Suprapubic skin (tissue), 4 donors: ENCODE measurements at regions not wholly inside any gene's neighbourhood (a gene's known extent, or its start where the extent isn't known, plus 50 kb on each side); places are given as distances from the start of the nearest gene placed in this dataset.

Experiments
- DNase-seq, 2 donors: peaks; one replicate each; pipeline ENCODE4 v3.0.0-alpha.2; 2019; ENCODE audit warnings: low spot score in 2 of 2
- H3K27ac ChIP-seq: fragments of 200-600 bp; sonication (generic); one replicate; pipeline ENCODE4 v1.5.1; 2019
- H3K27me3 ChIP-seq: fragments of 200-600 bp; sonication (generic); one replicate; pipeline ENCODE4 v1.5.1; 2019
- H3K36me3 ChIP-seq: fragments of 200-600 bp; sonication (generic); one replicate; pipeline ENCODE4 v1.5.1; 2019
- H3K4me1 ChIP-seq: fragments of 200-600 bp; sonication (generic); one replicate; pipeline ENCODE4 v1.5.1; 2019
- H3K4me3 ChIP-seq: fragments of 200-600 bp; sonication (generic); one replicate; pipeline ENCODE4 v1.5.1; 2019; ENCODE audit warnings: mild to moderate bottlenecking
- H3K9me3 ChIP-seq: fragments of 200-600 bp; sonication (generic); one replicate; pipeline ENCODE4 v1.5.1; 2019
- CTCF ChIP-seq, 2 donors: fragments of 200-600 bp in 1 of 2; fragments of 450-650 bp in 1 of 2; sonication (generic) in 1 of 2; IDR thresholded peaks; one replicate each; pipeline ENCODE4 v1.5.1; 2016 to 2019; ENCODE audit warnings: antibody characterized with exemption in 2 of 2, mild to moderate bottlenecking in 1 of 2, moderate library complexity in 1 of 2
- EP300 ChIP-seq: sonication (generic); formaldehyde crosslinking; IDR thresholded peaks from one replicate; pipeline ENCODE4 v1.6.1; 2017; ENCODE audit warnings: antibody characterized with exemption
- POLR2A ChIP-seq, 2 donors: fragments of 450-650 bp; IDR thresholded peaks; one replicate each; pipeline ENCODE4 v1.6.1; 2017; ENCODE audit warnings: antibody characterized with exemption in 2 of 2, mild to moderate bottlenecking in 2 of 2, moderate library complexity in 2 of 2
- POLR2AphosphoS5 ChIP-seq, 3 donors: sonication (generic); formaldehyde crosslinking; IDR thresholded peaks; one replicate each; pipeline ENCODE4 v1.6.1; 2017; ENCODE audit warnings: antibody characterized with exemption in 3 of 3
- WGBS: methylation state at CpG from one replicate; pipeline ENCODE4 v1.1.5; 2018; 5-methylcytosine and 5-hydroxymethylcytosine counted together

GRCh38 chr7:152553671-152554317 is 118.0 kb upstream of the KMT2C start:
- WGBS: 76% methylated on average over 16 of the region's 17 CpGs
- H3K4me1 ChIP-seq: no peaks in the 10 kb centered on the region

GRCh38 chr7:152551304-152552036 is 115.7 kb upstream of the KMT2C start:
- 84% methylated on average over 10 of the region's 10 CpGs for WGBS
- Histone ChIP-seq H3K4me3 (no peak overlapping the region), H3K27ac (no peak overlapping the region), H3K9me3 (no peaks in the 10 kb centered on the region), H3K36me3 (no peaks in the 10 kb centered on the region), H3K4me1 (no peaks in the 10 kb centered on the region), H3K27me3 (no peaks in the 10 kb centered on the region)
- no peak for DNase-seq
- no peak for TF ChIP-seq CTCF (IDR thresholded peaks at IDR 0.05)
- TF ChIP-seq POLR2A (IDR thresholded peaks at IDR 0.05): no peak
- no peak for TF ChIP-seq EP300
- no peak for TF ChIP-seq POLR2AphosphoS5 (IDR thresholded peaks at IDR 0.05)

More at GRCh38 chr7:152553671-152554317, 118.0 kb upstream of the KMT2C start:
- Histone ChIP-seq H3K27ac (no peak overlapping the region), H3K36me3 (no peaks in the 10 kb centered on the region), H3K9me3 (no peaks in the 10 kb centered on the region), H3K27me3 (no peaks in the 10 kb centered on the region), H3K4me3 (no peak overlapping the region)
- DNase-seq: no peak
- TF ChIP-seq EP300 (no peak), CTCF (IDR thresholded peaks at IDR 0.05) (no peak), POLR2A (IDR thresholded peaks at IDR 0.05) (no peak), POLR2AphosphoS5 (IDR thresholded peaks at IDR 0.05) (no peak)

- H3K27me3 ChIP-seq: no peaks in the 10 kb centered on the region
- H3K9me3 ChIP-seq: no peaks in the 10 kb centered on the region
- DNase-seq: no peak
- H3K4me1 ChIP-seq: no peaks in the 10 kb centered on the region
- 75% methylated on average over 13 of the region's 13 CpGs for WGBS
- TF ChIP-seq POLR2A (IDR thresholded peaks at IDR 0.05): no peak
- TF ChIP-seq EP300: no peak
- TF ChIP-seq CTCF (IDR thresholded peaks at IDR 0.05): no peak
- H3K4me3 ChIP-seq: no peak overlapping the region
- no peaks in the 10 kb centered on the region for H3K36me3 ChIP-seq
- H3K27ac ChIP-seq: no peak overlapping the region
These were observed 109.3 kb upstream of the KMT2C start for GRCh38 chr7:152544971-152545619.

- DNase-seq: no peak
- WGBS: 78% methylated on average over 21 of the region's 21 CpGs
- Histone ChIP-seq H3K4me3 (no peak overlapping the region), H3K27me3 (no peaks in the 10 kb centered on the region), H3K9me3 (no peaks in the 10 kb centered on the region), H3K4me1 (no peaks in the 10 kb centered on the region), H3K36me3 (no peaks in the 10 kb centered on the region), H3K27ac (no peak overlapping the region)
- TF ChIP-seq POLR2A (IDR thresholded peaks at IDR 0.05) (no peak), CTCF (IDR thresholded peaks at IDR 0.05) (no peak), EP300 (no peak), POLR2AphosphoS5 (IDR thresholded peaks at IDR 0.05) (no peak)
These were observed 108.7 kb upstream of the KMT2C start for GRCh38 chr7:152544481-152544927.

- Histone ChIP-seq H3K9me3 (no peaks in the 10 kb centered on the region), H3K4me3 (no peak overlapping the region), H3K27ac (no peak overlapping the region), H3K4me1 (no peaks in the 10 kb centered on the region), H3K36me3 (no peaks in the 10 kb centered on the region), H3K27me3 (no peaks in the 10 kb centered on the region)
- TF ChIP-seq POLR2AphosphoS5 (IDR thresholded peaks at IDR 0.05): no peak
- TF ChIP-seq CTCF (IDR thresholded peaks at IDR 0.05): no peak
- TF ChIP-seq EP300: no peak
- TF ChIP-seq POLR2A (IDR thresholded peaks at IDR 0.05): no peak
- 55% methylated on average over 5 of the region's 5 CpGs for WGBS
- no peak for DNase-seq
These were observed 108.0 kb upstream of the KMT2C start for GRCh38 chr7:152543799-152544198.
